Panc1 (cell line): ENCODE measurements at regions not wholly inside any gene's neighbourhood (a gene's known extent, or its start where the extent isn't known, plus 50 kb on each side); places are given as distances from the start of the nearest gene placed in this dataset.

Experiments used
- ATAC-seq: fragments of 200-7000 bp; cut with Tn5 transposase; 2 replicates; pipeline ENCODE4 v1.9.1; 2020; ENCODE audit warnings: mild to moderate bottlenecking, moderate library complexity
- BruUV-seq: library from RNA; stranded (reverse); fragments of 400-500 nt; replicated peaks from 2 replicates; lab custom pipeline; 2021; lab: Mats Ljungman, UMichigan
- CTCF ChIA-PET: fragments of 300-600 bp; sonication (Branson Sonifier 250); formaldehyde crosslinking; loops from one replicate; lab custom pipeline; 2022; ENCODE audit warnings: antibody characterized with exemption; lab: Charles Lee
- POLR2A ChIA-PET: fragments of 300-600 bp; sonication (Branson Sonifier 250); formaldehyde crosslinking; loops from one replicate; lab custom pipeline; 2022; ENCODE audit warnings: antibody characterized with exemption; lab: Charles Lee
- DNase-seq: peaks from one replicate; pipeline ENCODE4 v3.0.0-alpha.2; 2010; ENCODE audit warnings: low read depth, low spot score
- H3K27ac ChIP-seq: 2 replicates; pipeline ENCODE4 v1.5.1; 2011; ENCODE audit warnings: mild to moderate bottlenecking, low read length, inconsistent platforms
- H3K27me3 ChIP-seq: fragments of 200-500 bp; sonication (Bioruptor generic); 2 replicates; pipeline ENCODE4 v1.6.0; 2014; ENCODE audit warnings: low read length, inconsistent platforms; ENCODE audit not compliant: control insufficient read depth, insufficient read depth
- H3K36me3 ChIP-seq: fragments of 200-500 bp; sonication (Bioruptor generic); 2 replicates; pipeline ENCODE4 v1.5.1; 2014; ENCODE audit warnings: inconsistent platforms, mild to moderate bottlenecking, low read length, moderate library complexity; ENCODE audit not compliant: control insufficient read depth, insufficient read depth
- H3K4me1 ChIP-seq: 2 replicates; pipeline ENCODE4 v1.5.1; 2011; ENCODE audit warnings: inconsistent platforms, mild to moderate bottlenecking, low read length, moderate library complexity; ENCODE audit not compliant: control insufficient read depth, insufficient read depth
- H3K4me3 ChIP-seq, 2 experiments: 2 replicates each; pipeline ENCODE4 v1.5.1; 2011 to 2012; ENCODE audit warnings: low read depth in 2 of 2, low read length in 2 of 2, mild to moderate bottlenecking in 2 of 2, inconsistent platforms in 1 of 2, moderate library complexity in 1 of 2
- H3K9me3 ChIP-seq: fragments of 200-500 bp; sonication (Bioruptor generic); 2 replicates; pipeline ENCODE4 v1.5.1; 2014; ENCODE audit warnings: low read depth, mild to moderate bottlenecking, inconsistent platforms, low read length, moderate library complexity; ENCODE audit not compliant: control insufficient read depth, insufficient read depth
- CTCF ChIP-seq: fragments of 450-650 bp; IDR thresholded peaks from 2 replicates; pipeline ENCODE4 v1.5.1; 2017; ENCODE audit warnings: mild to moderate bottlenecking
- POLR2AphosphoS5 ChIP-seq: IDR thresholded peaks from 2 replicates; pipeline ENCODE4 v1.6.1; 2012; ENCODE audit warnings: mild to moderate bottlenecking, low read depth, low read length, moderate library complexity
- REST ChIP-seq, 2 experiments: IDR thresholded peaks; 2 replicates each; pipeline ENCODE4 v1.6.1; 2011 to 2012; ENCODE audit warnings: low read depth in 2 of 2, control low read depth in 1 of 2, low read length in 1 of 2, mild to moderate bottlenecking in 1 of 2, moderate library complexity in 1 of 2; ENCODE audit not compliant: insufficient read depth in 1 of 2
- SIN3A ChIP-seq: IDR thresholded peaks from 2 replicates; pipeline ENCODE4 v1.6.1; 2012; ENCODE audit warnings: low read depth, mild to moderate bottlenecking, low read length, moderate library complexity, borderline replicate concordance; ENCODE audit not compliant: insufficient read depth
- TCF7L2 ChIP-seq: IDR thresholded peaks from 2 replicates; pipeline ENCODE4 v1.6.1; 2011; ENCODE audit warnings: mild to moderate bottlenecking, low read depth, low read length, inconsistent platforms
- in situ Hi-C: cut with HindIII; loops from 2 replicates; pipeline ENCODE4 v1.10.0; 2016; ENCODE audit warnings: low sequenced_read_pairs, low pct_unique_long_range_greater_than_20kb
- intact Hi-C: fragments of 100-400 bp; cut with micrococcal nuclease; formaldehyde crosslinking; loops from one replicate; pipeline ENCODE4 v1.10.0; 2022; ENCODE audit not compliant: unreplicated experiment

- H3K4me3 ChIP-seq, result no peak overlapping the region
- in situ Hi-C loops (no loop called here), intact Hi-C loops (no loop called here)
- no peak overlapping the region for H3K27ac ChIP-seq
- no peaks in the 10 kb centered on the region for H3K9me3 ChIP-seq
- TF ChIP-seq SIN3A (no peak), CTCF (no peak), TCF7L2 (no peak), REST (IDR thresholded peaks at IDR 0.05; ENCODE audit: insufficient read depth in 1 of 2, low read depth in 2 of 2, low read length in 1 of 2) (no peak), POLR2AphosphoS5 (no peak)
- no peaks in the 10 kb centered on the region for H3K4me1 ChIP-seq
- no peak for DNase-seq
- CTCF ChIA-PET, result no interaction called here
- ATAC-seq, result no peak
- H3K27me3 ChIP-seq, result no peaks in the 10 kb centered on the region
- POLR2A ChIA-PET, result no interaction called here
- H3K36me3 ChIP-seq, result no peaks in the 10 kb centered on the region
- BruUV-seq, result no TSS peak
Measured at GRCh38 chr14:25884657-25885056, 713.2 kb downstream of the NOVA1 start.

GRCh38 chr14:25882899-25883298 lies 714.9 kb downstream of the NOVA1 start:
- no peak for ATAC-seq
- Histone ChIP-seq H3K27me3 (no peaks in the 10 kb centered on the region), H3K27ac (no peak overlapping the region), H3K4me3 (no peak overlapping the region), H3K36me3 (no peaks in the 10 kb centered on the region), H3K9me3 (no peaks in the 10 kb centered on the region), H3K4me1 (no peaks in the 10 kb centered on the region)
- no peak for TF ChIP-seq TCF7L2
- no peak for TF ChIP-seq REST (IDR thresholded peaks at IDR 0.05; ENCODE audit: insufficient read depth in 1 of 2, low read depth in 2 of 2, low read length in 1 of 2)
- TF ChIP-seq SIN3A, result no peak
- no peak for TF ChIP-seq CTCF
- no peak for TF ChIP-seq POLR2AphosphoS5
- ChIA-PET POLR2A (no interaction called here), CTCF (no interaction called here)
- no TSS peak for BruUV-seq
- no peak for DNase-seq
- intact Hi-C loops (no loop called here), in situ Hi-C loops (no loop called here)
